ENCODE measurements at regions not wholly inside any gene's neighbourhood (a gene's known extent, or its start where the extent isn't known, plus 50 kb on each side); places are given as distances from the start of the nearest gene placed in this dataset.

DNA sequence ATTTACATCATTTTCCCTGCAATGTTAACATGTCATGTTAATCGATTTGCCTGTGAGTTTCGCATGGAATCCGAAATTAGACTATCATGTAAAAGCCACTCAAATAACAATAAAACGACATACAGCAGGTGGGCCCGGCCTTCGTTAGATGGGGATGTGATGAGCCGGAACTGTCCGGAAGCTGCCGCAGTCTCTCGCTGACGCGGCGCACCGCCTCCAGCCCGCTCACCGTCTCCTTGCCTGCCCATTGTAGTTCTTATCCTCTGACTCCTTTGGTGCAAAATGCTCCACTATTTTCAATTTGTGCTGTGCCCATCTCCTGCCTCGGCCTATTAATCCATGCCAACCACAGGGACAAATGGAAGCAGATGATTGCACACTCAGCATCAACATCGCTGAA lies 877.5 kb upstream of the TENM3 start:
- TF ChIP-seq POLR2A (IDR thresholded peaks at IDR 0.05; ENCODE audit: low read length) (no peak), GATA1 (IDR thresholded peaks at IDR 0.05; ENCODE audit: low read depth, low read length) (no peak)

Data from erythroblast (primary cell).